GM18867 (cell line): ENCODE measurements at regions not wholly inside any gene's neighbourhood (a gene's known extent, or its start where the extent isn't known, plus 50 kb on each side); places are given as distances from the start of the nearest gene placed in this dataset.

Source experiments
- ATAC-seq: cut with Tn5 transposase; IDR thresholded peaks from one replicate; pipeline ENCODE4 v1.9.1; 2021; ENCODE audit warnings: mild to moderate bottlenecking, moderate library complexity; ENCODE audit not compliant: unreplicated experiment

DNA sequence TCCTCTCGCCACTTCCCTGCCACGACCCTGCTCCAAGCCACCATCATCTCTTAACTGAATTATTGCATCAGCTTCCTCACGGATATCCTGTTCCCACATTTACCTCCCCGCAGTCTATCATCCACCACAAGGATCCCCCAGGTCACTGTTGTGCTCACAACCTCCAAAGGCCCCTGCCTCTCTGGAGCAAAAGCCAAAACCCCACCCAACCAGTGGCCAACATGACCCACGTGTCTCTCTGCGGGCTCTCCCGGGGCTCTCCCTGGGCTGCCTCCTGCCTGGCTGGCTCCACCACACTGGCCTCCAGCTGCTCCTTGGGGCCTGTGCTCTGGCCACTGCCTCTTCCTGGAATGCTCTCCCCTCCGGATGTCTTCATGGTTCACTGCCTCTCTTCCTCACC is 809.3 kb downstream of the UQCRFS1 start:
- ATAC-seq: no peak

DNA sequence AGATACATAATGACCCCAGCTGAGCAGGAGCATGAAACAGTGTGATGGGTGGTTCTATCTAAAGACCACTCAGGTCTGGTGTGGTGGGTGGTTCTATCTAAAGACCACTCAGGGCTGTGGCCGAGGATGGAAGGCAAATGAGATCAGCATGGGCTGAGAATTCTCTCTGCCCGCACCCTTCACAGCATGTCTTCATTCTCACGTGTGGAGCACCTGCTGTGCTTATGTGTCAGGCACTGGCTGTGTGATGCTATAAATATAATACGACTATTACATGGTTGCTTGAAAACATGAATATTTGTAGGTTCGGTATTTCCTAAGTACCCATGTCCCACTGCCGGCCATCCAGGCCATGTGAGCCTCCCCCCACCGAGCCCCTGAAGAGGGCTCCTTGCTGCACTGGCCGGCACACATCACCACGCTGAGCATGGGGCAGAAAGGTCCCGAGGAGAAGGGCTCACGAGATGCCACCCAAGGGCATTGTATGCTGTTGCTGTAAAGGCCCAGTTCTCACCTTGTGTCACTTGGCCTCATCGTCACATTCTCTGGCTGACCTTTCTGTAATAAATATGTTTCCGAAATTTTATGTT is 810.2 kb downstream of the UQCRFS1 start:
- ATAC-seq: no peak

DNA sequence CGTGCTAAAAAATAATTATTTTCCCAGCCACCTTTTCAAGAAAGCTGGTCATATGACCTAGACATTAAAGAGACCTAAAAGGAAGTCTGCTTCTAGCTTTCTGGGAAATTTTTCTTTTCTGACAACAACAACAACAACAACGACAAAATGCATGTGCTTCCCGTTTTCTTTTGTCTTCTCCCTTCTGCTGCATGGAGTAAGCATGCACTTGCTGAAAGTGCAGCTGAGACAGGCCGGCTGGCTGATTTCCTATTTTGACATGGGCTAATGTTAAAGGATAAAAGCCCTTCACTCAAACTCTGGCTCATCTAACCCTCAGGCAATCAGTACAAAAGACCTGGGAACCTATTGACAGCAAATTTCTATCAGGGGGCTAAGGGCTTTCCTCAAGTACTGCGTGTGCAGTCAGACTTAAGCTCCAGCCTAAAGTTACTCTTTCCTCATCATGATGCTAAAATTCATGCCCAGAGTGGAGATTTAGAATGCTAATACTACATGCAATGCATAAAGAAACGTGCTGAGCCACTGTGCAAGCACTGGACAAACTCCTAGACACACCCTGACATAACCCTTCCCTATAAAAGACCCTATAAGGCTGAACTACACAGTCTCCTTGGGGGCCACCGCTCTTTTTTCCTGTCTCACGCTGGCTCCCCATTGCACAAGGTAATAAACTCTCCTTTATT is 811.1 kb downstream of the UQCRFS1 start:
- ATAC-seq: no peak

DNA sequence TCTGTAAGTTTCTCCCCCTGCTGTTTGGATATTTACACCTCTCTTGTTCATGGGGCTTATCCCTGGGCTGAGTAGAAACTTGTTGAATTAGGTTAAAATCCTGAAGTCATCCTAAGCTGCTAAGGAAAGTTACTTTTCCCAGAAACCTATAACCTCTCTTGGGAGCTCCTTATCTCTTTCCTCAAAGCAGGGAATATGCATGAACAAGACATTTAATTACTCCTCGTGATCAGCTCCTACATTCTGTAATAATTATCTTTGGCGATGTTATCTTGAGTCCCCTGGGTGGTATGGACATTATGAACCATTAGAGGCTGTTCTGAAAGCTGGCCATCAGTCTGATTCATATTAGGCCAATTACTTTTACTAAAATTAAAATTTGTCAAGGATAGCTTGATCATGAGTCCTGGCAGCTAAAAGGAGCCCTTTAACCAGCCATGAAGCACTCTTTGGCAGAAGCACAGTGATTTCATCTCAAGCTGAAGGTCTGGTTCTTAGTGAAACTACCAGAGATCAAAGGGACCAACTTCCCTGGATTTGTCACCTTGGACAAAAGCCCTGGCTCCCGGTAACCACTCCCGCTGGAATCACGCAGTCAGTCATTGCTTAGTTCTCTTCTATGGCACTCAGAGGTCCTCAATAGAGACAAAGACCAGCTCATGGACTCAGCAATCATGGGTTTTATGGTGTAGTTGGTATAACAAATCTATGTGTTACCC is 811.8 kb downstream of the UQCRFS1 start:
- ATAC-seq: no peak

DNA sequence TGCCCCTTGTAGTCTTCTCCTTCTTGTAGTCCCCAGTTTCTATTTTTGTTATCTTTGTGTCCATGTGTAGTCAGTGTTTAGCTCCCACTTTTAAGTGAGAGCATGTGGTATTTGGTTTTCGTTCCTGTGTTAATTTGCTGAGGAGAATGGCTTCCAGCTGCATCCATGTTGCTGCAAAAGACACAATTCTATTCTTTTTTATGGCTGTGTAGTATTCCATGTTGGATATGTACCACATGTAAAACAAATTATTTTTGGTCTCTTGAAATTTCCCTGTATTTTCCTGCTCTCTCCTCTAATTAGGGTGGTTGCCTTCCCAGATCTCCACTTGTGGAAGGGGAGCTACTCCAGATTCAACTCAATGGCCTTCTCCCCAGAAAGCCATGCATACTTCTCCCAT is 813.8 kb downstream of the UQCRFS1 start:
- ATAC-seq: no peak

DNA sequence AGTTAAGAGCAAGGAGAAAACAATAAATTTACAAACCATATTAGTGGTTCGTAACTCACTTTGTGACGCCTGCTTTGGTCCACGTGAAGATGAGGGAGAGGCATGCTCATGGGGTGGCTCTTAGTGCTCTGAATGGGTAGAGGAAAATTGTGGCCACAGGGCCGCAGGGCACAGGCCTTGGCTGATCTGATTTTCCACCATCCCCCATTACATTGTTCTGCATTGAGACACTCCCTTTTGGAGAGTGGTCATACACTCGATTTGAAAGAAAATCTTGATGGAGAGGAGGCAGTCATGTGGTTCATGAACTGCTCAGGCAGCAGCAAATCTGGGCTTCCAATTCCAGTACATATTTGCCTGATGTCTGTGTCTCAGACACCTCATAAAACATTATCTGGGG is 815.2 kb downstream of the UQCRFS1 start:
- ATAC-seq: no peak

DNA sequence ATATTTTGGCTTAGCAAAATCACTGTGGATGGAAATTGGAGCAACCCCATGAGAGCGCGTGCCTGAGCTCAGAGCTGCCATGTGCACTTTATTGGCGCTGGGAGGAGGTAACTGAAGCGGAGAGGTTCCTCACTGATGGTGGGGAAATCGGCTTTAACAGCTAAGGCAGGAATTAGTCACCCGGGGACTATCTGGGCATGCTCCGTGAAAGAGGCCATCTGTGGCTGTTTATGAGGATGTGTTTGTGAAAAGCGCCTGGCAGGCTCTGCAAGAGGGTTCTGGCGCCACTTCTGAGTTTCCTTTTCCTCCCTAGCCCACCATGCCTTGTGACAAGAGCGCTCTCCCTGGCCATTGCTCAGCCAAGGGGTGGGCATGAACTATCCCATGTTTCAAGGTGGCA is 815.6 kb downstream of the UQCRFS1 start:
- no peak for ATAC-seq

DNA sequence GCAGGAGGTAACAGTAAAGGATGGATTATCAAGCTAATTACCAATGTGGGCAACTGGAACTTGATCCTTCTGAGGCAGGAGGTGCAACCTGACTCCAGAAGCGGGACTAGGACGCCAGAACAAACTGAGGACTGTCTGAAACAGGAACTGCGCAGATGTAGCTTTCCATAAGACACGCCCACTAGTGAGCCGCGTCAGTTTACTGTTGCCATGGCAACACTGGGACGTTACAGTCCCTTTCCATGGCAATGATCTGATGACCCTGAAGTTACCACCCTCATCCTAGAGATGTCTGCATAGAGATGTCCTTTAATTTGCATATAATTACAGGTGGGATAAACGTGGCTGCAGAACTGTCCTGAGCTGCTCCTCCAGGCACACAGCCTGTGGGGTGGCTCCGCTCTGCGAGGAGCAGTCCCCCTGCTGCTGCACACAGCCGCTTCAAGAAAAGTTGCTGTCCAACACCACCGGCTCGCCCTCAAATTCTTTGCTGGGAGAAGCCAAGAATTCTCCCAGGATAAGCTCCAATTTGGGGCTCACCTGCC is 816.6 kb downstream of the UQCRFS1 start:
- no peak for ATAC-seq

DNA sequence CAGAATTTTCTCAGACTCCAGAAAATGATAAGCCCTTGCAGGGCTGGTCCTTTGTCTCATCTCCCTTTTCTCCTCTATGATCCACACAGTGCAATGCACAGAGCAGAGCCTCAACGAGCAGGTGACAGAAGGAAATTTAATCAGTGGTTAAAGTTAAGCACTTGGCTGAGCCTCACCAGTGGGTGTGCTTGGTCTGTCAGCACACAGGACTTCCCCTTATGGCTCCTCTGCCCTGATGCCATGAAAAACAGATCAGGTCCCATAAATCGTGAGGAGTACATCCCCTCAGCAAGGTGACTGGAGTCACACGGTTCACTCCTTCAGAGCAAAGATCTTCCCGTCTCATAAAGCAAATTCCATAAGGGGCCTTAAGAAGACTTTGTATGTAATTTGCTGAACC is 818.2 kb downstream of the UQCRFS1 start:
- ATAC-seq: no peak

DNA sequence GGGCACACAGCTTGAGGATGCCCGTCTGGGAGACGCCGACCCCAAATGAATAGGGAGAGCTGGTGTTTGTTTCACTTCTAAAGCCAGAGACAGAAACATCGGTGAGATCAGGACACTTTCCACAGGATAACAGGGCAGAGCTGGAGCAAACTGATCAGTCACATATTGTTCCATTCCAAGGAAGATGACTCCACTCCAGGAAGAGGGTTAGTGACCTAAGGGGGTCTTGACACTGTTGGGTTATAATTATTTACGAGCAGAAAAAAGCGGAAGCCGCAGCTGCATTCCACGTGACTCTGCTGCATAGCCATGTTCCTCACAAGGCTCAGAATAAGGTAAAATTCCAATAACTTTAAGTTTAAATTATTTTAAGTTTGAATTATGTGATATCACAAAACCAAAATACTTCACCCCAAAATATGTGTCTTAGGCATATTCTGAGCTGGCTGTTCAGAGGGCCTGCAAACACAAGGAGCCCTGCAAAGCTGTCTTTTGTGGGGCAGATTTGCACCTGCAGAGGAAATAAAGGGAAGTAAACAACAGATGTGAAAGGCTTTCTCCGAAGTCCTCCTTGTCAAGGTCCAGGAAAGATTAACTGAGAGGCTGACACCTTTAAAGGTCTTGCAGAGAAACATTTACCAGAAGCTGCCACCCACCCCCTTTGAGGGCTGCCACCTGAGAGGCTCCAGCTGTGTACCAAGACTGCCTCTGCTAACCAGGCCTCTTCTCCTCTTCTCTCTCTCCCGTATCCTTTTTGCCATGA is 819.2 kb downstream of the UQCRFS1 start:
- ATAC-seq: no peak

DNA sequence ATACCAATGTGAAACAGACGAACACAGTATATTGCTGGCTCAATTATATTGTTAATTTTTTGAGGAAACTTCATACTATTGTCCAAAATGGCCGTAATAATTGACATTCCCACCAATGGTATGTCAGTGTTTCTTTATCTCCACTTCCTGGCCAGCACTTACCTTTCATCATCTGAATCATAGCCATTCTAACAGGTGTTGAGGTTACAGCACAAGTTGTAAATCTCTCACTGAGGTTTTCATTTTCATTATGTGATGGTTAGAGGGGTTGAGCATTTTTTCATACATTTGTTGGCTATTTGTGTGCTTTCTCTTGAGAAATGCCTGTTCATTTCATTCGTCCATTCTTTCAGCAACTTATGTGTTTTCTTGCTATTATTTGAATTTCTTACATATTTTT is 824.0 kb downstream of the UQCRFS1 start:
- no peak for ATAC-seq

DNA sequence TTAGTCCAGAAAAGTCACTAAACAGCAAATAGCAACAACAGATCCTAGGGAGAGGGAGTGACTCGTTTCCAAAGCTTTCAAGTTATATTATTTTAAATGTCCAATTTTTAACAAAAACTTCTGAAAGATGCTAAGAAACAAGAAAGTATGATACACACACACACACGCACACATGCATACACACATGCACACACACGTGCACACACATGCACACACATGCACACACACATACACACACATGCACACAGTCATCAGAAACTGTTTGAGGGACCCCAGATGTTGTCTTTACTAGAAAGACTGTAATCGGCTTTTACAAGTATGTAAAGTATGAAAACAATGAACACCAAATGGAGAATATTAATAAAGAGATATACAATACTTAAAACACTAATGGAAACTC is 825.4 kb downstream of the UQCRFS1 start:
- no peak for ATAC-seq

DNA sequence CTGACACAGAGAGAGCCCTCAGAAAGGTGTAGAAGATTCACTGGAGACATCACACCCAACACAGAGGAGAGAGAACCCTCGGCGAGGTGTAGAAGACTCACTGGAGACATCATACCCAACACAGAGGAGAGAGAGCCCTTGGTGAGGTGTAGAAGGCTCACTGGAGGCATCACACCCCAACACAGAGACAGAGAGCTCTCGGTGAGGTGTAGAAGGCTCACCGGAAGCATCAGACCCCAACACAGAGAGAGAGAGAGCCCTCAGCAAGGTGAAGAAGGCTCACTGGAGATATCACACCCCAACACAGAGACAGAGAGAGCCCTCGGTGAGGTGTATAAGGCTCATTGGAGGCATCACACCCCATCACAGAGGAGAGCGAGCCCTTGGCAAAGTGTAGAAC is 826.5 kb downstream of the UQCRFS1 start:
- no peak for ATAC-seq

DNA sequence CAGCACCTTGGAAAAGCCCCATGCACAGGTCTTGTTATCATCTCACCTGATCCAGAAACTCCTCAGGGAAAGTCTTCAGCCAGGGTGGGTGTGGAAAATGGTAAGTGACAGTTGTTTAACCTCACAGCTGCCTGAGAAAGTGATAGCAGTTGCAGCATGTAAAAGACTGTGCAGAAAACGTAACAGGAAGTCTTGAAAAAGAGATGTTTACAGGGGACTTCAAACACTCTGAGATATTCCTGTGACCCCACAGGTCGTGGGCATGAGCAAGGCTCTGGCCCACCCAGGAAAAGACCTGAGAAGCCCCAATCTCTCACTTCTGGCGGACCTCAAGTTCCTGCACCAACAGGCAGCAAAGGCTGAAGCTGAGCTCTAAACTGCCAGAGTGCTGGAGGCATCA is 826.9 kb downstream of the UQCRFS1 start:
- ATAC-seq: no peak

DNA sequence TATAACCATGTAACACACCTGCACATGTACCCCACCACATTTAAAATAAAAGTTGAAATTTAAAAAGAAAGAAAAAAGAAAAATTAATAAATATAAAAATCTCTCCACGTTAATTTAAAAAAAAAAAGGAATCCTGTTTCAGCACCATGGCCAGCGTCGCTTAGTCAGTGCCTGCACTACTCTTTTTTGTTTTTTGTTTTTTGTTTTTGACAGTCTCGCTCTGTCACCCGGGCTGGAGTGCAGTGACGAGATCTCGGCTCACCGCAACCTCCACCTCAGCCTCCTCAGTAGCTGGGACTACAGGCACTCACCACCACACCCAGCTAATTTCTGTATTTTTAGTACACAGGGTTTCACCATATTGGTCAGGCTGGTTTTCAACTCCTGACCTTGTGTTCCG is 835.9 kb downstream of the UQCRFS1 start:
- no peak for ATAC-seq

DNA sequence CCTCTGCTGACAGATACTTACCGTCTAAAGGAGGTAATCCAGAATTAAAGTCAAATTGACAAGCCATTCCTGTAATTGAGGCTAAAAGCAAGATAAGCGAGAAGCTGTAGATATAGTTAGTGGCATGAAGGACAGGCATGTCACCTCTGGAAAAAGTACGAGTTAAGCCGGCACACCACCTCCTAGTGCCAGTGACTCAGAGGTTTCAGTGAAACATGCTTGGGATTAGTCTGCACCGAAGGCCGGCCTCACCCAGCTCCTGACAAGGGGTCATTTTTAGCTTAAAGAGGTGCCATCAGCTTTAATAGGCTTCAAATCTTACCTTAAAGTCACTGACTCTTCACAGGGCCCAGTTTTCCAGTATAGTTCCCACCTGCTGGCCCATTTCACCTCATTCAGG is 838.0 kb downstream of the UQCRFS1 start:
- ATAC-seq: no peak

DNA sequence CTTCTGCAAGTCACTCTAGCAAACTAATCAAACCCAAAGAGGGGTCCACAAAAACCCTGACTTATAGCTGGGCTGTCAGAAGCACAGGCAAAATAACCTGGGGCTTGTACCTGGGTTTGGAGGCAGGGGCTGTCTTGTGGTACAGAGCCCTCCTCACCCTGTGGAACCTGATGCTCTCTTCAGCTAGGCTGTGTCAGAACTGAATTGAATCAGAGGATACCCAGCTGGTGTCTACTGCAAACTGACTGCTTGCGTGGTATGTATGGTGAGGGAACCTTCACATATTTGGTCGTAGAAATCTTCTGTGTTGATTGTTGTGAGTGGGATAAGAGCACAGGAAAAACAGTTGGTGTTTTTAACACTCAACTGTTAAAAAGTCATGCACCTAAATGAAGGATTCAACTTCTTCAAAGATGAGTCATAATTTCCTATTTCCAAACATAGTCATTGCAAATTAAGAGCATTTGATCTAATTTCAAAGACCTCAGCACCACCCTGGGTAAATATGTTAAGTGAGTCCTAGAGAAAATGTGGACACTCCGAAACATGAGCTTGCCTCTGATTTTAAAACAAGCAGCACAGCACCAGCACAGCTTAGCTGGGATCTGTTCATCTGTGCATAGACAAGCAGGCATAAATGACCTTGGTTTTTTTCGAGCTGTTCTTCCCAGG is 840.2 kb downstream of the UQCRFS1 start:
- ATAC-seq: no peak

DNA sequence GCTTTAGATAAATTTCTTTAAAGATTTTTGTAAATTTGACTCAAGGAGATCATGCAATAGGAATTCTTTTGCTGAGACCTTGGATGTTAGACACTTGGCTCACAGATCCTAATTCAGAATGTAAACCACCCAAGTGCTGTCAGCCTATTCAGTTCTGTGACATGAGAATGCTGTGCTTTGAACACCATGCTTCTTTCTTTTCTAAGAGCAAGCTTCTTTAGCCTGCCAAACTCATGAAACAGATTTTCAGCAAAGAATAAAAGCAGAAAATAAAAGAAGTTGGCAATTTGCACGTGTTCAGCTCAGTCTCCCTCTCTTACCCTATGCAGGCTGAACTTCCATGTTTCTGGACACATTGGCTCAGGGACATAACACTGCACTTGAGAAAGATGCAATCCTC is 845.8 kb downstream of the UQCRFS1 start:
- no peak for ATAC-seq

DNA sequence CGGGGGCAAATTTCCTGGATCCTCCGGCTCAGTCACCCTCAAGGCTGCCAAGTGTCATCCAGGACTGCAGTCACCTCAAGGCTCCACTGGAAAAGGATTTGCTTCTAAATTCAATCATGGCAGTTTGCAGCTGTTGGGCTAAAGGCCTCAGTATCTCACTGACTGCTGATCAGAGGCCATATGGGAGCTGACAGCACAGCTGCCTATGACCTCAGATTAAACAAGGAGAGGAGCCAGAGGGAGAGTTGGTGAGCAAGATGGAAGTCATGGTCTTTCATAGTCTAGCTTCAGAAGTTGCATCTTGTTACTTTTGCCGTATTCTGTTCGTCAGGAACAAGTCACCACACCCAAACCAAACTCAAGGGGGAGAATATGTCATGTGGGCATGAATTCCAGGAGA is 849.7 kb downstream of the UQCRFS1 start:
- ATAC-seq: no peak

DNA sequence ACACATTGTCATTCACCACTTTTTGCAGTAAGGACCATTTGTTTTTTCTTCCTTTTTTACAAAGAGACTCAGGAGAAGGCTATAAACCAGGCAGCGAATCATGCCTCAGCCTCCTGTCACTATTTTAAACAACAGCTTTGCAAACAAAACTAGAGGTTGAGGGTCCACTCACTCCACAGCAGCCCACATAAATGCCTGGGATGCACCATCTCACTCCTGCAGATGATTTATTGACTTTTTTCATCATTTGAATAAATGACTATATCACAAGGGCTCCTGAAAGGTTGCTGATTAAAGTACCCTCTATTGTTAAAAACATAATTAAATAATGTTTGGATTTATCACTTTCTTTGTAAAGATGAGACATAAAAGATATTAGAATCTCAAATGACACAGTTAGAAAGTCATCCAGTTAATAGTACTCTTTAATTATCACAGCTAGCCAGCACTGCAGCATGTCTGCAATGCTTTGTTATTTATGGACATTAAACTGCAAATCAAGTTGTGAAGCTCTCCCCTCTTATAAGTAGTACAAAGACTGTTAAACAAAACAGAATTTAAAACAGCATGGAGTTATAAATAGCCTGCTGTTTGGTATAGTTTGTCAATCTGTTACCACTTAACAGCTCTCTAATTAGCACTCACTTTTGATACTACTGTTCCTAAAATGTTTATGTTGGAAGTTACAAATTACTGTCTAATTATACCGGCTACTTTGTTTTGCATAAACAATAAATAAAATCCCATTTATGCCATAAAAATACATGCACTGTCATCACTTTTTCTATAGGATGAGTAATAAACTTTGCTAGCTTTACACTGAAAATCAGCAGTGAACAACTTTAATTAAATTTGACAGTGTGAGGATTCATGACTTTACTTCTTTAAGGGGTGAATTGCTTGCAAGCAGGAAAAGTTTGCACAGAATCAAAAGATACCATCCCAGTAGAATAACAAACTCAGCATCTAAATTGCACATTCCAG is 853.2 kb downstream of the UQCRFS1 start:
- ATAC-seq: no peak
